HG03565 (cell line): ENCODE measurements at regions not wholly inside any gene's neighbourhood (a gene's known extent, or its start where the extent isn't known, plus 50 kb on each side); places are given as distances from the start of the nearest gene placed in this dataset.

ENCODE experiments used
- ATAC-seq: cut with Tn5 transposase; IDR thresholded peaks from one replicate; pipeline ENCODE4 v1.9.1; 2021; ENCODE audit warnings: mild to moderate bottlenecking, moderate library complexity; ENCODE audit not compliant: unreplicated experiment

DNA sequence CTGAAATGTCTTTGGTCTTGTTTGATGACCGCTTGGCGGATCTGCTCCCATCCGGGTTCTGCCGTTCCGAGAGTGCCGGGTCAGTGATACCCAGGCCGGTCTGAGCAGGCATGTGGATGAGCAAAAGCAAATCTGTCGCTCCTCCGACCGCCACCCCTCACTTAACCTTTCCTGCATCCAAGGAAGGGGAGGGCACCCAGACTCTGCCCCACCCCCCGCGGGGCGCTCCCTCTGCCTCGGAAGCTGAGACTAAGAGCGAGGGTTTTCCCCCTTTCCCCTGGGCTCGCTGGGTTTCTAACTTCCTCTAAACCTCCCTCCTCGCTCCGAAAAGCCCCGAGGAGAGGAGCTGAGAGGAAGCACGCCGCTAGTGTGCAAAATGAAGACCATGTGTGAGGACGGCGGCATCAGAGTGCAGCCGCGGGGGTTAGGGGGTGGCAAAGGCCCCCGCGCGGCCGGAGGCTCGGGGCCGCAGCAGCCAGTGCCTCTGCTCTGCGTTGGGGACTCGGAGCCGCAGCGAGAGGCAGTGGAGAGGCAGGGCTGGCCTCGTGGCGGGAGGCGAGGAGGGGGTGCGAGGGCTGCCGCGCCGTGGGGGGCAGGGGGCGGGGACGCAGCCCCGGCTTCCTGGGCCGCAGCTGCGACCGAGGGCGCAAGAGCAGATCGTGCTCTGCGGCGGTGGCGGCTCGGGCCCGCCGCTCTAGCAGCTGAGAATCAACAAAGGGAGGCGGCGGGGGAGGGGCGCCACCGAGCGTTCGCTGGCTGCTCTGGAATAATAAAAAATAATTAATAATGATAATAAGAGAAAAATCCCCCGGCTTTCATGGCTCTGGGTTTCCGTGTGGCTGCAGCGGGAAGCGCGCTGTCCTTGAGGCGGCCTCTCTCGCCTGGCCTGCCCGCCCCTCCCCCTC, 55.8 kb upstream of the BCOR start:
- ATAC-seq: no peak

DNA sequence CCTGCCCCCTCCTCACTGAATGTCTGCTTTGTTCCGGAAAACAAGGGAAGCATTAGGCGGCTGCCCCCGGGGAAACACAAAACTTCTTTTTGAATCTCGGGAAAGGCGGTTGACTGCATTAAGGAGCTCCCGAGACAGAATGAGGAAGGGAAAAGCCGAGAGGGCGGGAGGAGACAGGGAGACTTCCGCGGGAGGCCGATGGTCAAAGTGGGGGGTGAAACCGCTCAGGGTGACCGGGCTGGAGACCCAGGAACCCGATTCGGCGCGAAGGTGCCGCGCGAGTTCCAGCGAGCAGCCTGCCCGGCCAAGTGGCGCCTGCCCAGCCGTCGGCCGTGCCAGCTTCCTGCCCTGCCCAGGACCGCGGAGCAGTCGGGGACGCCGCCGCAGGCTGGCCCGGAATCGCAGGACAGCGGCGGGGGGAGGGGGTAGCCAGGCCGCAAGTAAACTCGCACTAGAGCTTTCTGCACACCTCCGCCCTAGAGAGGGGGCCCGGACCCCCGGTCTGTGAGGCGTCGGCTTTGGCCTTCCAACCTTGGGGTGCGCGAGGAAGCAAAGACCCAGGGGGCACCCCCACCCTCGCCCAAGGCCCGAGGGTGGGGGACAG, 55.1 kb upstream of the BCOR start:
- ATAC-seq: no peak

DNA sequence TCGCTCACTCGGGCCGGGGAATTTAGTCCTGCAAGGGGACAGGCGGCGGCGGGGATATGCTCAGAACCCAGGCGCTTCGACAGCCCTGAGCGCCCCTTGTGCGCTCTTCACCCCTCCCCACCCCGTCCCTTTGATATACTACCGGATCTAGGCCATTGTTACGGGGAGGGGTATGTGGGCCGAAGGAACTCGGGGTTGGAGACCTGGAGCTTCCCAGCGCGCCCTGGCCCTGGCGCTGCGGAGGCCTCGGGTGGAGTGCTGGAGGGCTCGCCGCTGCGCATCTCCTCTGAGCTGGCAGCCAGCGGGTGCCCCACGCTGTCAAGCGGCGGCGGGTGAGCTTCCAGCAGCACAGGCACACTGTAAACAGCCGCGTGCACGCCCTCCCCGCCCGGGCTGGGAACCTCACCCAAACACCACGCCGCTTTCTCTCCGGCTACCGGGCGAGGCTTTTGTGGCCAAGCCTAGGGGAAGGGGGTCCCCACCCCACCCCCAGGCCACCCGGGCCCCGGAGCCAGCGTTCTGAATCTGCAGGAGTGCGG, 54.5 kb upstream of the BCOR start:
- no peak for ATAC-seq

DNA sequence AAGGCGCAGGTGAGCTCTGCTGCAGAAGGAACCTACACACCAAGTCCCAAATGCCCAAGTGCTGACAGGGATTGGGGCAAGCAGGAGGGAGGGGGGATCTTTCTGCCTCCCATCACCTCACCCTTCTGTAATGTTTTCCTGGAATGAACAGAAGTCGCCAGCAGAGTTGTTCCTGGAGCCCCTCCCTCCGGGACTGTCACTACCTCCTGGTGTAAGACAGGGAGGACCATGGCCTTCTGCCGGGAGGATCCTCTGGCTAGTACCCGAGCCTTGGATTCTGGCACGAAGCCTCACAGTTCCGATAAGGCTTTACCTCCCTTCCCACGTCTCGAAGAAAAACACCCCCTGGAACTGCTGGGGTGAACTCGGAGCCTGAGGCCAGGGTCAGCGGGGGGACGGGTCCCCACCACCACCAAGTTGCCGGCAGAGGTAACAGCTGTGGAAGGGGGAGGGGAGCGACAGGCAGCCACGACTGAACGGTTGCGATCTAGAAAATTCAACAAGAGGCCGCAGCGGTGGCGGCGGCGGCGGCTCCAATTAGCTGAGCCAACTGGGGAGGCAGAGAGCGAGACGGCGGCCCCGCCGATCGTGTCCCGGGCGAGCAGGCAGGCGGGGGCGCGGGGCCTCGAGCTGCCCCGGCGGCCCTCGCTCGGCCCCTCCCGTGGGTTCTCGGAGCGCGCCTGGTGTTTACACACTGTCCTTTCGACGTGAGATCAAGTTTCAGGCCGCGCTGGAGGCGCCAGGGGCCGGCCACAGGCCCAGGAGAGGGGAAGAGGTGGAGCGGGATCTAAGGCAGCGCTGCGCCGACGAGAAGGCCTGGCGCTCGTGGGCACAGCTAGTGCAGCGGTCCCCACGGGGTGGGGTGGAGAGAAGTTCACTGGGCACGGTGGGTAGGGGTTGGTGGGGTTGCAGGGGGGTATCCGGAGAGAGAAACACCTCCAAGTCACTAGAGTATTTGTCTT, 53.7 kb upstream of the BCOR start:
- no peak for ATAC-seq

DNA sequence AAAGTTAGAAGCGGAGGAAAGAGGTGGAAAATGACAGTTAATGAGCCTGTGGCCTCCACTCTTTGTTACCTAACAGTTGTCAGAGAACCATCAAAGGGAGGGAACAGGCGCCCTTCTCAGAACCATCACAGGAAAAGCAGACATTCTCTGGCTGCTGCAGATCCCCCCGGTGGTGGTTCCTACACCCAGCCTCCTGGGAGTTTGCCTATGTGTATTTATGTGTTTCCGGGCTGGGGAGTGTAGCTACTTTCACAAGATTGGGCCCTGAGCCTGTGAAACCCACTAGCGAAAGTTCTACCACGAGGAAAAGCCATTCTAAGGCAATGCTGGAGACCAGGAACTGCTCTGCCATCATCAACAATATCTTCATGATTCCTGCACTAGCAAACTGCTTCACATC, 52.7 kb upstream of the BCOR start:
- ATAC-seq: no peak

DNA sequence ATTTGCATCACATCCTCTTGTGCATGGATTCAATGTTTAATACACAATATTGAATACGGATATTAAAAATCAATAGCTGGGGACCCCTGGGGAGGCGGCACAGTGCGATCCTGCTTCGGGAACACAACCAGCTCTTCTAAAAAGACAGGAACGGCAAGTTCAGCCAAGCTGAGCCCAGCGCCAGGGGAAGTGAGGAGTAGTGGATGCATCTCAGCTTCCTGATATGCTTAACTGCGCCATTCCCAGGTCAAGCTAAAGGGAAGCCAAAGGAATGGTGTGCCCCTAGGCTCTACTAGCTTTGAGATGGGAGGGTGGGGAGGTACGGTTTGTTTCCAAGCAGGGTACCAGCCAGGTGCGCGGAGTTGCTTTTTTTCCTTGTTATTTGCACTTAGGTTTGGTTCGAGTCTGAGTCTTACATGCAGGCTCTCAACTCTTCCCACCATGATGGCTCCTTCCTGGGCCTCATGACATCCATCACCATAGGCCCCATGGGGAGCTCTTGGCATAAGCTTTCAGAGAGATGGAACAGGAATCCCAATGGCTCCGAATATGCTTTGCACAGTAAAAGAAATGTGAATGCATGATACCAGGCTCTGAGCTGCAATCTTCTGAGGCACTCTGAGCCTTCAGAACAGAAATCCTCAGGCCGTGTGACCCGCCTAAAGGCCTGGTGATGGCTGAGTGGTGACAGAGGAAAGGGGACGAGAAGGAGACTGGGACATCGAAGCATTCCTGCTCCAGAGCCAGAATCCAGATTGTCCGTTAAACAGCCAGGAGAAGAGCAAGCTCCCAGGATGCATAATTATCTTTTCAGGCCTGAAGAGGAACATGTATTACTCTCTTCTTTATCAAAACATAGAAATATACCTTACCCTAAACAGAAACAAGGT, 51.8 kb upstream of the BCOR start:
- no peak for ATAC-seq

DNA sequence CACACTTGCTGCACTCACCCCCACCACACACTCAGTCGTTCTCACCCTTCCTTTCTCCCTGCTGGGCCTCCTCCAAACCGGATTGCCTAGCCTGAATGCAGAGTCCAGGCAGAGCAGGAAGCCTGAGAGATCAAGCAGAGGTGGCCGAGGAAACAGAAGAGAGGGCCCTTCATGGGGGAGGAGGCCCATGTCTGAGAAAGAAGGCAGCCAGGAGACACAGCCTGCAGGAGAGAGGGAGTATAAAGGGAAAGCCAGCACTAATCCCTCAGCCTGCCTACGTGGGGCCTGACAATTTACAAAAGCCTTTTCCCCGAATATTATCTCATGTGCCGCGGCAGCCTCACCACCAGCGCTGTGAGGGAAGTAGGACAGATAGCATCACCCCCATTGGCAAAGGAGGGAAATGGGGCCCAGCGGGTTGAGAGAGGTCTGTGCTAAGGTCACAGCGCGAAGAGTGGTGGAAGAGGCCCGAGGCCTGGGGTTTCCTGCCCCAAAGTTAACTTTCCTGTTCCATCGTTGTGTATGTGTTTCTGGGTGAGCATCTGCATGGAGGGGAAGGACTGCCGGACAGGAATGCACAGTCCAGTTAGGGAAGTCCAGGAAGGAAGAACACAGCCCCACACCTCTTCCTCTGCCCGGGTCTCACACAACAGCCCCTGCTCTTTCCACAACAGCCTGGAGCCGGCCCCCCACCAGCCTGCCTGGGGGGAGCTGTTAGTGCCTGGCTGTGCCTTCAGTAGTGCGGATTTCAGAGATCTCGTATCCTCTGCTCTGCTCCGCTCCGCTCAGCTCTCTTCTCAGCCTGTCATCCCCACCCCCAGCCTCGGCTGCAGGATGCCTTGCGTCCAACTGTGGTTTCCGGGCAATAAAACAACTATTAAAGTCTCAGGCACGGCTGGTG, 50.9 kb upstream of the BCOR start:
- no peak for ATAC-seq

DNA sequence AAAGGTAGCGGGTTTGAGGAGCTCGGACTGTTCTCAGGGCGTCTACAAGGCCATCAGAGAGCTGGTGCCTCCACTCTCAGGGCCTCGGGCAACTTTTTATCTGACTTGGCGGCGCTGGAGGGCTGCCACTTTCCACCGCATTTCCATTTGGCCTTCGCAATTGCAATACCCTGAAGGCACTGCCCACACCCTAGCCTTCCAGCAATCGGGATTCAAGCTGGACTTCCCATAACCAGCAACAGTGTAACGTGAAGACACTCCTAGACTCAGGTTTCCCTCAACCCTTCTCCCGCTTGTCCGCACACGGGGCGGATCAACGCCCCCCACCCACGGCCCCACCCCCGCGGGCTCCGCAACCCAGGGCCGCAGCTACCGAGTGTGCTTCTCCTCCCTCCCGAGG, 50.2 kb upstream of the BCOR start:
- no peak for ATAC-seq
